Skin epidermis (tissue), 12 donors: ENCODE measurements at regions not wholly inside any gene's neighbourhood (a gene's known extent, or its start where the extent isn't known, plus 50 kb on each side); places are given as distances from the start of the nearest gene placed in this dataset.
A peak's percentile ranks its signal among the peaks of the same experiment; 100 is the strongest.
"Not testable (repeated sequence)": the region's sequence is repeated elsewhere in the genome, so short reads cannot be mapped to it uniquely, and the experiment has no call there.

Experiments
- H3K27ac ChIP-seq, 21 experiments: fragments of 200-600 bp; sonication (generic) in 11 of 21; one replicate each; pipeline ENCODE4 v1.5.0; 2020; ENCODE audit warnings: mild to moderate bottlenecking in 3 of 21, inconsistent platforms in 2 of 21, moderate library complexity in 2 of 21
- H3K4me3 ChIP-seq, 7 experiments: fragments of 200-600 bp; sonication (generic) in 2 of 7; one replicate each; pipeline ENCODE4 v1.5.0; 2020; ENCODE audit warnings: inconsistent platforms in 2 of 7, mild to moderate bottlenecking in 2 of 7, moderate library complexity in 1 of 7

DNA sequence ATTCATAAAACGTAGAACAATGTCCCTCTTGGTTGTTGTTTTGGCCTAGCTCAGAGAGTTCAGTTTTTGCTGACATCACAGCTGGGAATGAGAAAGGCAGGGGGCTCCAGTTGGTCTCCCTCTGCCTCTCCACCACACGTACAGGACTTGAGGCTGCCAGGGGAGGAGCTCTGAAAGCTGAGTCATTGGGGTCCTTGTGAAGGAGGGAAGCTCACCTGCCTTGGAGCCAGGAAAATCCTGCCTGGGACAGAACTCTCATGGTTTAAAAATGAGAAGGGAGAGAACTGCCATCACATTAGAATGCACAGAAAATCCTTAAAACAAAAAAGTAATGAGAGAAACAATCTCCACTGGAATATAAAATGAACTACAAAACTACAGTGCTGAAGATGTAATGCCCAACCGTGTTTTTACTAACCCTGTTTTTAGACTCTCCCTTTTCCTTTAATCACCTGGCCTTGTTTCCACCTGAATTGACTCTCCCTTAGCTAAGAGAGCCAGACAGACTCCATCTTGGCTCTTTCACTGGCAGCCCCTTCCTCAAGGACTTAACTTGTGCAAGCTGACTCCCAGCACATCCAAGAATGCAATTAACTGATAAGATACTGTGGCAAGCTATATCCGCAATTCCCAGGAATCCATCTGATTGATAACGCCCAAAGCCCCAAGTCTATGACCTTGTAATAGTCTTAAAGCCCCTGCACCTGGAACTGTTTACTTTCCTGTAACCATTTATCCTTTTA lies 58.6 kb upstream of the TARP start:
- H3K4me3 ChIP-seq: not testable (repeated sequence)
- H3K27ac ChIP-seq: peak overlapping the region in 3 of 21 experiments; percentile 26 to 80 (median 36)

DNA sequence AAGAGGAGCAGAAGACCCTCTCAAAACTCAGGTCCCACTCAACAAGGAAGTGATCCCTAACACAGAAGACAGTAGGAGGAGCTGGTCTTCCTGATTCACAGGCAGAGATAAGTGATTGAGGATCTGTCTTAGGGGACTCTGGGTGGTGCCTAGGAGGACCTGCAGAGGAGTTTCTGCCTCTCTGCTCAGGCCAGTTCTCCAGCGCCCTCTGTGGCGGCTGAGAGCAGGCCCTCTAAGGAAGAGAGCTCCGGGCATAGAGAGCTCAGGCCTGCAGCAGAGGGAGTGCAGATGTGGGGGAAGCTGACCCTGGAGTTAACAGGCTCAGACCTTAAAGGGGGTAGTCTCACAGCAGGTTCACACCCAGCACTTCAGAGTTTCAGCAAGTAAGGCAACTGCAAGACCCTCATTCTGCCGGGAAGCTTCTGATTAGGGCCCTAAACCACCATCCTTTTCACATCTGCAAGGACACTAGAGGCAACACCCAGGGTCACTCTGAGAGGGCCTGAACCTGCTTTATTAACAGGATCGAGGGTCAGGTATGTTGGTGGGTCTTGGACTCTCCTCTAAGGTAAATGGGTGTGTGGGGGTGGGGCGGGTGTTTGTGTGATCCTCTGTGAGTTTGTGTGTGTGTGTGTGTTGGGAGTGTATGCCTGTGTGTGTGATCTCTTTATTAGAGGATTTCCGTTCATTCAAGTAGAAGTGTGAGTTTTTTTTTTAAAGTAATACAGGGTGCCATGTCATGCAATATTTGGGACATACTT lies 57.6 kb upstream of the TARP start:
- Histone ChIP-seq H3K4me3 (no peak overlapping the region), H3K27ac (peak overlapping the region in 2 of 21 experiments; percentile 43 to 80)

DNA sequence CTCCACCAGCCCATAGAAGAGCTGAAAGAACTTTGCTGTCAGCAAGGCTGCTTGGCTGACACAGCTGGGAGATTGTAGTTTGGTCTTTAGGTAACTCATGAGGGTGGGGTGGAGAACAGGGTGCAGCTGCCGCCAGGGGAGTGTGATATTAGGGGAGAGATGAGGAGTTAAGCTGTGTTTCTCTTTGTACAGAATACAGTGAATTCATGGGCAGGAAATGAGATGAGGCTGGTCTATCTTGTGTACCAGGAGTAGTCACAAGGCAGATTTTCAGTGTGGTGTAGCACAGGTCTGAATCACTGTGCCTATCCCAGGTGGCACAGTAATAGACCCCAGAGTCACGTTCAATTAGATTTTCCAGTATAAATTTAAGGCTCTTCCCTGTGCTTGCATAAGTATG lies 56.6 kb upstream of the TARP start:
- peak overlapping the region in 1 of 21 experiments; percentile 80 for H3K27ac ChIP-seq
- H3K4me3 ChIP-seq: no peak overlapping the region

DNA sequence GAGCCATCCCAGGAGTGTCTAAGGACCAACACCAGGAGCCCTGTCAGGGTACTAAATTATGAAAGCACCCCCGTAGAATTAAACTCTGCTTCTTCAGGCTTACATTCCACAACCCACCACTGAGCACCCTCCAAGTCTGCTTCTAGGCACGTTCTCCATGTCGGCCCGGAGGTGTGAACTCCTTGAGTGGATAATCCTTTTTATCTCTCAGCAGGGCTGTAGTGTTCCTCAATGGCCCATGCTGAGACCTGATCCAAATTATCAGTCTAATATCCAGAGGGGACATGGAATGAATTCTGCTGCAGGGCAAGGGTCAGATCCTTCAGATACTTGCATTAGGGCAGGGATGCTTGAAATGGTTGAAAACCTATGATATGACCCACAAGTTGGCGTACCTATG lies 55.9 kb upstream of the TARP start:
- Histone ChIP-seq H3K27ac (no peak overlapping the region), H3K4me3 (no peak overlapping the region)

DNA sequence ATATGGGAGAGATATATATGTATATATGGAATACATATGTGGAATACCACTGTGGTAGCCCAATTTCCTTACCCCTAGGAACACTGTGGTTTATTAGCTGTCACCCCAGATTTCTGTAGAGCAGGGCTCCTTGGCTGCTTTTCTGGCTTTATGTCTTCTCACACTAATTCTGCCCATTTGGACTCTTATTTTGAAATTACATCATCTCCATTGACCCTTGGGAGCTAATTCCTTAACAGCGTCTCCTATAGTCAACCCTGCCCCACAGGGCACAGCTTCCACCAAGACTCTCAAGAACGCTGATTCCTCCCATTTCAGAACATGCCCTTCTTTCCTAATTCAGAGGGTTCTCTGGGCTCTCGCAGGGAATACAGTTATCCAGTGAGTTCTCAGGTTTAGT lies 55.4 kb upstream of the TARP start:
- Histone ChIP-seq H3K4me3 (no peak overlapping the region), H3K27ac (no peak overlapping the region)

DNA sequence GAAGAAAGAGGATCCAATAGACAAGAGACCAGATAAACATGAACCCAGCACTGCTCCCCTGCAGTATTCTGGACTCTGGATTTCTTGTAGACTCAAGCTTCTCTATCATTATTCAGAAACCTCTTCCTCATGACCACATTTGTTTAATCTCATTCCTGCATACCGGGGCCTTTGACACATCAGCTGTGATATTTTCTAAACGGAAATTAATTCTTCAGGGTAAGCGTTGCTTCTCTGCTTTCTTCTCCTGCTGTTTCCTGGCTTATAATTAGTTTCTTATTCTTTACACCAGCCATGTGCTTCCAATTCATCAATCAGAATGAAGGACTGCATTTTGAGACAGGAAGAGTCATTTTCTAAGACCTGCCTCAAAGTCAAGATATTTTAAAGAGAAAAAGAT lies 54.2 kb upstream of the TARP start:
- Histone ChIP-seq H3K27ac (no peak overlapping the region), H3K4me3 (no peak overlapping the region)
